ENCODE measurements at regions not wholly inside any gene's neighbourhood (a gene's known extent, or its start where the extent isn't known, plus 50 kb on each side); places are given as distances from the start of the nearest gene placed in this dataset.

GRCh38 chr1:113298941-113299340, 91.4 kb upstream of the MAGI3 start:
- no peak overlapping the region for H3K4me2 ChIP-seq (ENCODE audit: insufficient read depth in 1 of 2, low read depth in 2 of 2, low read length in 2 of 2)
- H2BK15ac ChIP-seq (ENCODE audit: low read length), result no peak overlapping the region
- H3K27me3 ChIP-seq (replicated peaks in 1 of 4; ENCODE audit: control insufficient read depth in 3 of 4, extremely low read depth in 1 of 4, insufficient read depth in 3 of 4, low read length in 3 of 4), result peaks cover 0 to 1% (median 0%) of the 10 kb centered on the region in 4 experiments; a peak in 1 of 7 replicates
- no peak overlapping the region for H2AFZ ChIP-seq (ENCODE audit: low read length)
- no peak overlapping the region for H3K9ac ChIP-seq (replicated peaks in 1 of 4; ENCODE audit: extremely low read depth in 1 of 4, low read depth in 3 of 4, low read length in 3 of 4)
- H3K27ac ChIP-seq (ENCODE audit: low read depth, low read length), result no peak overlapping the region
- H2BK20ac ChIP-seq (ENCODE audit: low read length), result no peak overlapping the region
- no peaks in the 10 kb centered on the region for H4K20me1 ChIP-seq (replicated peaks in 1 of 2; ENCODE audit: control insufficient read depth in 1 of 2, insufficient read depth in 2 of 2, low read length in 2 of 2)
- H4K91ac ChIP-seq (replicated peaks; ENCODE audit: insufficient read length, low read length), result no peak overlapping the region
- H3K9me3 ChIP-seq (ENCODE audit: insufficient read depth in 2 of 2, low read depth in 1 of 2, low read length in 1 of 2), result no peaks in the 10 kb centered on the region
- no peak overlapping the region for H4K8ac ChIP-seq (ENCODE audit: extremely low read depth, insufficient read depth, low read length)
- FAIRE-seq (no peak), DNase-seq (ENCODE audit: low read depth in 1 of 2, low spot score in 2 of 2) (no peak)
- no peak overlapping the region for H2BK12ac ChIP-seq (ENCODE audit: low read depth, low read length)
- no peaks in the 10 kb centered on the region for H3K4me1 ChIP-seq (replicated peaks in 1 of 4; ENCODE audit: control insufficient read depth in 3 of 4, insufficient read depth in 4 of 4, low read length in 3 of 4)
- CTCF ChIA-PET (ENCODE audit: partially characterized antibody), result interaction anchor here (0.6 to 0.8 kb wide), 2 partner anchors 10 to 30 kb away, joined by 3 read pairs; no protein-coding TSS in a partner anchor
- H3K36me3 ChIP-seq (ENCODE audit: control insufficient read depth in 2 of 4, insufficient read depth in 4 of 4, low read length in 3 of 4), result no peaks in the 10 kb centered on the region
- no peaks in the 10 kb centered on the region for H3K79me2 ChIP-seq (ENCODE audit: control insufficient read depth in 1 of 2, insufficient read depth in 2 of 2, low read length in 2 of 2)
- H3K23me2 ChIP-seq (ENCODE audit: low read depth, low read length), result no peaks in the 10 kb centered on the region
- no peak overlapping the region for H2BK5ac ChIP-seq (ENCODE audit: low read depth, low read length)
- WGBS, 2 experiments (ENCODE audit: extremely low coverage in 1 of 2, insufficient coverage in 1 of 2, insufficient read length in 1 of 2, insufficient replicate concordance in 2 of 2, low coverage in 1 of 2, low lambda C conversion rate in 2 of 2, missing lambda C conversion rate in 1 of 2), result 90% methylated on average over 3 of the region's 3 CpGs; no CpG with 5 or more reads in 1 of the 2 experiments
- no peak overlapping the region for H4K5ac ChIP-seq (ENCODE audit: insufficient read length, low read depth, low read length)
- no peak overlapping the region for H3K56ac ChIP-seq (replicated peaks; ENCODE audit: insufficient read length, low read depth, low read length)
- no peak overlapping the region for H3K4ac ChIP-seq (replicated peaks; ENCODE audit: insufficient read length, low read depth, low read length)
- H3K4me3 ChIP-seq (ENCODE audit: extremely low read depth in 1 of 4, insufficient read depth in 2 of 4, low read depth in 3 of 4, low read length in 4 of 4), result no peak overlapping the region
- H3K23ac ChIP-seq (ENCODE audit: insufficient read length), result no peak overlapping the region
- H2AK5ac ChIP-seq (ENCODE audit: low read depth, low read length), result no peak overlapping the region
- H3K79me1 ChIP-seq (ENCODE audit: low read depth, low read length), result no peaks in the 10 kb centered on the region
- POLR2A ChIA-PET (ENCODE audit: partially characterized antibody), result no interaction called here
- H3K14ac ChIP-seq (ENCODE audit: insufficient read length), result no peak overlapping the region
- no peak overlapping the region for H3K18ac ChIP-seq (ENCODE audit: extremely low read depth, low read length)
- H2BK120ac ChIP-seq (replicated peaks; ENCODE audit: low read depth, low read length), result no peak overlapping the region
- no peak for TF ChIP-seq POLR2AphosphoS5 (IDR thresholded peaks at IDR 0.05; ENCODE audit: low read depth, low read length)
- TF ChIP-seq SAP30 (IDR thresholded peaks at IDR 0.05; ENCODE audit: insufficient read depth, insufficient replicate concordance, low read length), result no peak
- no peak for TF ChIP-seq USF2 (IDR thresholded peaks at IDR 0.05; ENCODE audit: low read length)
- no peak for TF ChIP-seq SRF (IDR thresholded peaks at IDR 0.05; ENCODE audit: low read depth, low read length)
- no peak for TF ChIP-seq EZH2 (IDR thresholded peaks at IDR 0.05; ENCODE audit: low read depth, low read length, severe bottlenecking)
- no peak for TF ChIP-seq POLR2A (IDR thresholded peaks at IDR 0.05; ENCODE audit: control extremely low read depth in 1 of 2, low read depth in 2 of 2, low read length in 2 of 2)
- TF ChIP-seq ZNF274 (IDR thresholded peaks at IDR 0.05; ENCODE audit: borderline replicate concordance, extremely low read depth, low read length), result no peak
- TF ChIP-seq CBX5 (IDR thresholded peaks at IDR 0.05; ENCODE audit: low read depth, low read length), result no peak
- no peak for TF ChIP-seq TBP (IDR thresholded peaks at IDR 0.05; ENCODE audit: low read depth, low read length)
- TF ChIP-seq SP1 (IDR thresholded peaks at IDR 0.05; ENCODE audit: low read depth, low read length), result no peak
- no peak for TF ChIP-seq GABPA (IDR thresholded peaks at IDR 0.05; ENCODE audit: borderline replicate concordance, insufficient read depth, low read length)
- TF ChIP-seq KDM1A (IDR thresholded peaks at IDR 0.05; ENCODE audit: borderline replicate concordance, low read length), result no peak
- TF ChIP-seq GTF2F1 (IDR thresholded peaks at IDR 0.05; ENCODE audit: borderline replicate concordance, low read depth, low read length), result no peak
- no peak for TF ChIP-seq SIN3A (conservative IDR thresholded peaks at IDR 0.05 in 1 of 2, IDR thresholded peaks at IDR 0.05 in 1 of 2; ENCODE audit: low read depth in 1 of 2, low read length in 2 of 2)

All from H1 (cell line).